ENCODE measurements at regions not wholly inside any gene's neighbourhood (a gene's known extent, or its start where the extent isn't known, plus 50 kb on each side); places are given as distances from the start of the nearest gene placed in this dataset.

- H2BK120ac ChIP-seq (replicated peaks; ENCODE audit: low read depth, low read length), result no peak overlapping the region
- H3K4ac ChIP-seq (replicated peaks; ENCODE audit: insufficient read length, low read depth, low read length), result no peak overlapping the region
- CTCF ChIA-PET (ENCODE audit: partially characterized antibody), result interaction anchor here (0.6 to 1.0 kb wide), 4 partner anchors 8 to 437 kb away, joined by 3 to 5 read pairs (median 4); no protein-coding TSS in a partner anchor
- H2AK5ac ChIP-seq (ENCODE audit: low read depth, low read length), result no peak overlapping the region
- no peak overlapping the region for H3K56ac ChIP-seq (replicated peaks; ENCODE audit: insufficient read length, low read depth, low read length)
- no peak overlapping the region for H3K23ac ChIP-seq (ENCODE audit: insufficient read length)
- H3K27ac ChIP-seq (ENCODE audit: low read depth, low read length), result no peak overlapping the region
- H3K4me2 ChIP-seq (ENCODE audit: insufficient read depth in 1 of 2, low read depth in 2 of 2, low read length in 2 of 2), result no peak overlapping the region
- H4K20me1 ChIP-seq (replicated peaks in 1 of 2; ENCODE audit: control insufficient read depth in 1 of 2, insufficient read depth in 2 of 2, low read length in 2 of 2), result no peaks in the 10 kb centered on the region
- no peaks in the 10 kb centered on the region for H3K27me3 ChIP-seq (replicated peaks in 1 of 4; ENCODE audit: control insufficient read depth in 3 of 4, extremely low read depth in 1 of 4, insufficient read depth in 3 of 4, low read length in 3 of 4)
- H3K4me1 ChIP-seq (replicated peaks in 1 of 4; ENCODE audit: control insufficient read depth in 3 of 4, insufficient read depth in 4 of 4, low read length in 3 of 4), result no peaks in the 10 kb centered on the region
- no peak overlapping the region for H3K4me3 ChIP-seq (ENCODE audit: extremely low read depth in 1 of 4, insufficient read depth in 2 of 4, low read depth in 3 of 4, low read length in 4 of 4)
- DNase-seq (ENCODE audit: low read depth in 1 of 2, low spot score in 2 of 2) (no peak), FAIRE-seq (no peak)
- H4K8ac ChIP-seq (ENCODE audit: extremely low read depth, insufficient read depth, low read length), result no peak overlapping the region
- no peaks in the 10 kb centered on the region for H3K9me3 ChIP-seq (ENCODE audit: insufficient read depth in 2 of 2, low read depth in 1 of 2, low read length in 1 of 2)
- no peak overlapping the region for H2AFZ ChIP-seq (ENCODE audit: low read length)
- H3K9ac ChIP-seq (replicated peaks in 1 of 4; ENCODE audit: extremely low read depth in 1 of 4, low read depth in 3 of 4, low read length in 3 of 4), result no peak overlapping the region
- no peak overlapping the region for H2BK15ac ChIP-seq (ENCODE audit: low read length)
- no peaks in the 10 kb centered on the region for H3K79me1 ChIP-seq (ENCODE audit: low read depth, low read length)
- POLR2A ChIA-PET (ENCODE audit: partially characterized antibody), result no interaction called here
- H3K18ac ChIP-seq (ENCODE audit: extremely low read depth, low read length), result no peak overlapping the region
- H3K23me2 ChIP-seq (ENCODE audit: low read depth, low read length), result no peaks in the 10 kb centered on the region
- H4K91ac ChIP-seq (replicated peaks; ENCODE audit: insufficient read length, low read length), result no peak overlapping the region
- H2BK12ac ChIP-seq (ENCODE audit: low read depth, low read length), result no peak overlapping the region
- WGBS, 2 experiments (ENCODE audit: extremely low coverage in 1 of 2, insufficient coverage in 1 of 2, insufficient read length in 1 of 2, insufficient replicate concordance in 2 of 2, low coverage in 1 of 2, low lambda C conversion rate in 2 of 2, missing lambda C conversion rate in 1 of 2), result 83% methylated on average over 2 of the region's 2 CpGs; no CpG with 5 or more reads in 1 of the 2 experiments
- H3K14ac ChIP-seq (ENCODE audit: insufficient read length), result no peak overlapping the region
- H3K36me3 ChIP-seq (ENCODE audit: control insufficient read depth in 2 of 4, insufficient read depth in 4 of 4, low read length in 3 of 4), result no peaks in the 10 kb centered on the region
- no peak overlapping the region for H4K5ac ChIP-seq (ENCODE audit: insufficient read length, low read depth, low read length)
- H2BK20ac ChIP-seq (ENCODE audit: low read length), result no peak overlapping the region
- H3K79me2 ChIP-seq (ENCODE audit: control insufficient read depth in 1 of 2, insufficient read depth in 2 of 2, low read length in 2 of 2), result no peaks in the 10 kb centered on the region
- H2BK5ac ChIP-seq (ENCODE audit: low read depth, low read length), result no peak overlapping the region
- TF ChIP-seq HDAC6 (IDR thresholded peaks at IDR 0.05; ENCODE audit: low read depth, low read length) (no peak), CBX5 (IDR thresholded peaks at IDR 0.05; ENCODE audit: low read depth, low read length) (no peak), ATF3 (IDR thresholded peaks at IDR 0.05; ENCODE audit: insufficient read depth, low read depth, low read length) (no peak), NANOG (IDR thresholded peaks at IDR 0.05; ENCODE audit: insufficient read depth, low read depth, low read length, poor library complexity, severe bottlenecking) (no peak), RBBP5 (IDR thresholded peaks at IDR 0.05; ENCODE audit: borderline replicate concordance, low read depth, low read length) (no peak), RNF2 (IDR thresholded peaks at IDR 0.05; ENCODE audit: borderline replicate concordance, low read depth, low read length, missing control alignments, poor library complexity, severe bottlenecking) (no peak), TAF1 (IDR thresholded peaks at IDR 0.05; ENCODE audit: low read depth, low read length) (no peak), ASH2L (IDR thresholded peaks at IDR 0.05; ENCODE audit: low read length) (no peak), SIRT6 (IDR thresholded peaks at IDR 0.05; ENCODE audit: low read length) (no peak), BCL11A (IDR thresholded peaks at IDR 0.05; ENCODE audit: low read depth in 2 of 2, low read length in 2 of 2) (no peak), POU5F1 (IDR thresholded peaks at IDR 0.05; ENCODE audit: low read depth, low read length) (no peak), SIN3A (conservative IDR thresholded peaks at IDR 0.05 in 1 of 2, IDR thresholded peaks at IDR 0.05 in 1 of 2; ENCODE audit: low read depth in 1 of 2, low read length in 2 of 2) (no peak), YY1 (IDR thresholded peaks at IDR 0.05; ENCODE audit: low read depth, low read length) (no peak), SRF (IDR thresholded peaks at IDR 0.05; ENCODE audit: low read depth, low read length) (no peak), SP1 (IDR thresholded peaks at IDR 0.05; ENCODE audit: low read depth, low read length) (no peak)
These were observed 67.5 kb upstream of the SORCS1 start for GRCh38 chr10:107232013-107232412.
